Hematopoietic multipotent progenitor cell (in vitro differentiated cells): ENCODE measurements at regions not wholly inside any gene's neighbourhood (a gene's known extent, or its start where the extent isn't known, plus 50 kb on each side); places are given as distances from the start of the nearest gene placed in this dataset.

Experiments used
- DNase-seq, 3 donors: peaks; one replicate each; pipeline ENCODE4 v3.0.0-alpha.2; 2011 to 2015; ENCODE audit warnings: low read depth in 2 of 3, low spot score in 2 of 3

DNA sequence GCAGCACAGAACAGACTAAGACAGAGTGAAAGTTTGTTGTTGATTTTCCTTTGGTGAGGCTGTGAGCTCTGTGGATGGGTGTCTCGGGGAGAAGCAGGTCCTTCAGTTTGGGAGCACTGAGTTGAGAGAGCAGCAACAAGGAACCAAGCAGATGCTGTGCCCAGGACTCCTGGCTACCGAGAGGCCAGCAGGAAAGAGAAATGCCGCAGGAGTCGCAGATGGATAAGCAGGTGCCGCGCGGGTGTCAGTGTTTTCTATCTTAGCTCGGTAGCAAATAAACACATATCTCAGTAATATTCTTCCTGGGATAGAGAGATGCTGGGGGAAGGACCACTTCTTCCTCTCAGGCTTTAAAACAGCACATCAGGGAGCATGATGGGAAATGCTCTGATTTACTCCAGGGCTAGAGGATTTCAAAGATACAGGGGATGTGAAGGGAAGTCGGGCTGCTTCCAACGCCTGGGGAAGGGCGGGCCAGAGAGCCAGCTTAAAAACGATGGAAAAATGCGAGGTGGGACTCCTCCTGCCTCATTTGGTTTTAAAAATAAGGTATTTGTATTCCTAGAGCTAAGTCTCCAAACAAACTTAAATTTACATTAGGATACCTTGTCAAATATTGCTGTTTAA is 470.7 kb upstream of the B3GAT1 start:
- no peak for DNase-seq

DNA sequence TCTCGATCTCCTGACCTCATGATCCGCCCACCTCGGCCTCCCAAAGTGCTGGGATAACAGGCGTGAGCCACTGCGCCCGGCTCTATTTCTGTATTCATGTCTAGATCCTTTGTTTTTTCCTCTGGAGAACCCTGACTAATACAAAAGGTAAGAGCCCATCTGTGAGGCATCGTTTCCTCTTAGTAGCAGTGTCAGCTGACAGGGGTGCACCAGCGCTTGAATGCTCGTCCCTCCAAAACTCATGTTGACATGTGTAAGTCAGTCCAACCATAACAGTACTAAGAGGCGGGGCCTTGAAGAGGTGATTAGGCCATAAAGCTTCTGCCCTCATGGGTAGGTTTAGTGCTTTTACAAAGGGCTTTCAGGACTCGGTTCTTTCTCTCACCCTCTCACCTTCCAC is 470.1 kb upstream of the B3GAT1 start:
- DNase-seq, result no peak

DNA sequence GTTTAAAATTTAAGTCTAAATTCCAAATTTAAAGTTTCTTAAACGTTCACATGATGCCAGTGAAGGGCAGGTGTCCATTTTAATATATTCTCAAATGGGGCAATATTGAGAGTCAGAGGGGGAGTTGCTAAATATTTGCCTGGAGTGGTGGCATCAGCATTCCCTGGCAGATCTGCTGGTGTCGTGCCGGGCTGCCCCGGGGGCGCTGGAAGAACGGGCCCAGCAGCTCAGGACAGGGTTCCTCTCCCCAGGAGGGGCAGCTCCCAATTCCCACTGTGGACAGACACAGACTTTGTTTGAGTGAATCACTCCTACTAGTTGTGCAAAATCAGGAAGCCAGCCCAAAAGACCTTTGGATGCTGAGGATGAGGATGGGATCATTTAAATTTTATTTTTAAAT is 468.7 kb upstream of the B3GAT1 start:
- no peak for DNase-seq

- DNase-seq, result no peak
These were observed 467.9 kb upstream of the B3GAT1 start for GRCh38 chr11:134879931-134880330.

DNA sequence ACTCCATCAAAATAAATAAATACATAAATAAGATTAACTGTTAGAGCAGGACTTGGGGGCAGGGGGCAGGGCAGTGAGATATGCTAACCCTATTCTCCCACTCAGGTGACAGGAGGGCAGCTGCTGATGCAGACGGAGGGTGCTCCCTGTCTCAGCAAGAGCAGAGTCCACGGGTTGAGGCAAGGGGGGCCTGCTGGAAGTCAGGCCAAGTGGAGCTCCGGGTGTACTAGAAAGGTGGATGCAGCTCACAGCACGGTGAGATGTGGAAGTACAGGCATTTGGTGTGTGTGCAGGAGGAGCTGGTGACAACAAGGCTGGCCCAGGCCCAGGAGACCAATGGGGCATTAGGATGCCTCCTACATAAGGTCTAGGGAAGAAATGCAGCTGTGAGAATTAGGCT is 467.3 kb upstream of the B3GAT1 start:
- no peak for DNase-seq

DNA sequence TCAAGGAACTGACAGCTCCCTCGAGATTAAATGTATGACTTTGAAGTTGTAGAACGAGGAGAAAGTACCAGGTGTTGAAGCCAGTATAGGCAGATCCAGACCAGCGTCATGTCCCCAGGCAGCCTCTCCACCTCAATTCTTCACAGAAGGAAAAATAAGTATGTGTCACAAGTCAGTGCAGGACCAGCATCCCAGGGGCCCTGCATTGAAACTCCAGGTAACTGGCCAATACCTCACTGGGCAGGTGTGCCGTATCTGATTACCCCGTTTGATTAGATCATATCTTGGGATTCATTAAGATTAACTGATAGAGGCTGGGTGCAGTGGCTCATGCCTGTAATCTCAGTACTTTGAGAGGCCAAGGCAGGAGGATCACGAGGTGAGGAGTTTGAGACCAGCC is 466.7 kb upstream of the B3GAT1 start:
- no peak for DNase-seq

- DNase-seq, result no peak
These were observed 464.2 kb upstream of the B3GAT1 start for GRCh38 chr11:134876226-134876625.

DNA sequence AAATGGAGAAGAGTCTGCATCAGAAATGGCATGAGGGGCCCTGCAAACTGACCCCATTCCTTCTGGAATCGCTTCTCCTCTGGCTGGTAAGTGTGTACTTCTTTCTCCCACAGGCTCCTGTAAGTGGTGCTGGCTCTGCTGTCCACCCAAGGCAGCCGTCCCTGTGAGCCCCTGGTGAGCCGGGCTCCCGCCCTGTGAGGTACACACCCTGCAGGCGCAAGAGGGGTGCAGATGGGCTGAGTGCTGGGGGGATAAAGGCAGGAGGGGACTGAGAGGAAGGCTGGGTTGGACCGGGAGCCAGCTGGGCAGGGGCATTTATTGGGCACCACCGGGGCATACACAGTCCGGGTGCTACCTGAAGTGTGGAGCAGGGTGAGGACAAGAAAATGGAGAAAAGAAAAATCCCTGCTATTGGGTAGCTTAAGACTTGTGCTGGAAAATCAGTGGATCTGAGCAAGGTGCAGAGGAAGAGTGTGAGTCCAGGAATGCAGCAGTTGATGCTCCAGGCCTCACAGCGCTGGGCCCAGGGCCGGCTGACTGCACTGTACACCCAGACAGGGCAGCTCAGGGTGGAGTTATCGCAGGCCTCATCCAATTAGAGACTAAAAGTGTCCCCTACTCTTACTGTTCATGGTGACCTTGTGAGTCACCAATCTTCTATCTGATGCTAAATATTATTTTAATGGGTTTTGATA is 455.1 kb upstream of the B3GAT1 start:
- no peak for DNase-seq

- no peak for DNase-seq
These were observed 454.2 kb upstream of the B3GAT1 start for GRCh38 chr11:134866215-134866614.

DNA sequence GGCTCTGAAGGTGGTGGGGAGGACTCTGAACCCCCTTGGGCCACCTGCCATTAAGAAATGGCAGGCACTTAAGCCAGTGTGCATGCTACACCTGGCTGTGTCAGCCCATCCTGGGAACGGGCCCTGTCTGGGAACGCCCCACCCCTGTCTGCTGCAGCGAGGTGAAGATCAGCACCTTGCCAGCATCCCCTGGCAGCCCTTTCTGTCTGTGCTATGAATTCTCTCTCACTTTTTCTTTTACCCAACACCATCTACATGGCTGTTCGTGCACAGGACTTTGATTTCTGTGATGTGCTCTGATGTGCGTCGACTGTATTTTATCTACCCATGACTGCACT is 452.9 kb upstream of the B3GAT1 start:
- no peak for DNase-seq

DNA sequence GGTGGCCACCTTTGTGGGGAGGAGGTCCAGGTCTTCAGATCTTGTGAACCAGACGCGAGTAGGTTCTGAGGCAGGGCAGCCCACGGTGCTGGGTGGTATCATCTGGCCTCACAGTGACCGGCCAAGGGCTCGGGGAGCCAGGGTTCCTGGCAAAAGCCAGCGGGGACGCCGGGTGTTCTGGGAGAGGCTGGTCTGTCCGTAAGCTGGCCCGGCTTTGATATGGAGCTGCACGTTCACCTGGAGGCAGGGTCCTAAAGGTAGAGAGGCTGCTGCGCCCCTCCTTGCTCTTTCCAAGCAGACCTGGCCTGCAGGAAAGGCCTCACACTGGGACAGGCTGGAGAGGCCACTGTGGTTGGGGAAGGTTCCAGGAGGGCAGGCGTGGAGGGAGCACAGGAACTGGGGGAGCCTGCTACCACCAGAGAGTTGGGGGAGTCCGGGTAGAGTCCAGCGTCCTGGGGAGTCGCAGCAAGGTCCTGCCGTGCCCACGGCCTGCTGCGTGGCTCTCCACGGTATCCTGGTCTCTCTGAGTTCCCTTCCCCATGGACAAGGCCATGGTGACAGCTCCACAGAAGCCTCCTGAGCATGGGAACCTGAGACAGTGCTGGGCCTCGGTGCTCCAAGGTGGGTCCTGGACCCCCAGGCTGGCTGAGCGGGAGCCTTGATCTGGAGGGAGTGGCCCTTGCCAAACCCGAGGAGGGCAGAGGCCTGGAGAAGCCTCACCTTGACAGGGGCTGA is 452.4 kb upstream of the B3GAT1 start:
- DNase-seq, result no peak

GRCh38 chr11:134863294-134863693 is 451.3 kb upstream of the B3GAT1 start:
- no peak for DNase-seq

- DNase-seq, result no peak
These were observed 450.6 kb upstream of the B3GAT1 start for GRCh38 chr11:134862587-134863195.

GRCh38 chr11:134862105-134862502 is 450.1 kb upstream of the B3GAT1 start:
- no peak for DNase-seq

DNA sequence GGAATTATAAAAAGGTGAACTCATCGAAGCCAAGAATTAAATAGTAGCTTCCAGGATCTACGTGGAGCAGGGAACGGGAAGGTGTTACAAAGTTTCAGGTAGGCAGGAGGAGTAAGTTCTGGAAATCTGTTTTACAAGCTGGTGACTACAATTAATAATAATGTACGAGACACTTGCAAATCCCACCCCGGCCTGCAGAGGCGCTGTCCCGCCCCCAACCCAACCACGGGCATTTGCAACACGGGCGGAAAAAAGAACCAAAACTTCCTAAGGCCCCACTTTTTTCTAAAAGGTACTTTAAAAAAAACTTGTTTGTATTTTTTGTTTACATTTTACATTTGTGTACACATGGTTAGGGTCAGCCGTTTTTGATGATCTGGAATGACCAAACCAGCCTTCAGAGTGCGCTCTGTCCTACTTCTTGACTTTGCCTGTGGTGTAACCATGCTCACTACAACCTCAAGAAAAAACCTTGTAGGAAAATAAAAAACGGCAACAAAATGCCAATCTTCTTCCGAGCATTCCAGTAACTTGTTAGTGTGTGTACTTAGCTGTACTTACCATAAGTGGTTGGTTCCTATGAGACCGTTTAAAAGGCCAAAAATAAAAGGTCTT is 449.6 kb upstream of the B3GAT1 start:
- DNase-seq, result no peak

DNA sequence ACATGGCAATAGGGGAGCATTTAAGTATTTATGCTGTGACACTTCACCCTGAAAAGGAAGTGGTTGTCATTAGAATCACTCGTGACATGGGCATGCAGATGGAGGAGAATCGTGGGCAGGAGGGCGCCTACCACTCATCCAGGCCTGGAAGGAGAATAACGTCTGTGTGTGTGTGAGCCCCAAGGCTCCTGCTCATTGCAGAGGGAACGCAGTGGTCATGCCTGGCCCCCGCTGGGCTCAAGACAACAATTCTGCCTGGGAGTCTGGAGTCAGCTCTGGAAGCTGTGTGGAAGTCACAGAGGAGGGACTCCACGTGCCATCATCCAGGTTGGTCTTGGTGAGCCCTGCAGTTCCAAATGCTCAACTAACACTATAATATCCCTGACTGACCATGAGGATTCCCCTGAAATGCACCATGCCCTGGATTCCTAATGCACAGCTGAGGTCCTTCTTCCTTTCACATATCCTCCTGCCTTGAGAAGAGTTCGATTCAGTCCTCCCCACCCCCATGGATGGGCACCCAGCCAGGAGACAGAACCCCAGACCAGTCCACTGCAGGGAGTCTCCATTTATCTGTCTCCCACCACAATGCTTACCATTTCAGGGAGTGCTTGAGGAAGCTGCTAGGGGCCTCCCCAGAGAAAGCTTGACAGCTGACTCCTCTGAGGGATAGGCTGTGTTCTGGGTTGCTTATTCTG is 446.9 kb upstream of the B3GAT1 start:
- DNase-seq, result no peak

DNA sequence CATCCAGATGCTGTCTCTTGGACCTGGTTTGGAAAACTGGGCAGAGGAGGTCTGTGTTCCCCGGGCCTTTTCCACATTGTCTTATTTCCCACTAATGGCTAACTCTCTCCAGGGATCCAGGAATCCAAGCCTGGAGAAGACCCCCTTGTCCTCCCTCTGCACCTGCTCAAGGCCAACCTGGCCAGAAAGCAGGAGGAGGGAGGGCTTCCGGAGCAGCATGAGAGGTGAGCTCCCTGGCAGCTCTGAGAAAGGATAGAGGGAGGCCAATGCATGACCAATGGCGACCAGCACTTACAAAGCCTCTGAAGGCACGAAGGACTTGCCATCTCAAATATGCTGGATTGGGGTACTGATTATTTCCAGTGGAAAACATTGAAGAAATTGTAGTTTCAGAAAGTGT is 445.0 kb upstream of the B3GAT1 start:
- DNase-seq, result no peak

DNA sequence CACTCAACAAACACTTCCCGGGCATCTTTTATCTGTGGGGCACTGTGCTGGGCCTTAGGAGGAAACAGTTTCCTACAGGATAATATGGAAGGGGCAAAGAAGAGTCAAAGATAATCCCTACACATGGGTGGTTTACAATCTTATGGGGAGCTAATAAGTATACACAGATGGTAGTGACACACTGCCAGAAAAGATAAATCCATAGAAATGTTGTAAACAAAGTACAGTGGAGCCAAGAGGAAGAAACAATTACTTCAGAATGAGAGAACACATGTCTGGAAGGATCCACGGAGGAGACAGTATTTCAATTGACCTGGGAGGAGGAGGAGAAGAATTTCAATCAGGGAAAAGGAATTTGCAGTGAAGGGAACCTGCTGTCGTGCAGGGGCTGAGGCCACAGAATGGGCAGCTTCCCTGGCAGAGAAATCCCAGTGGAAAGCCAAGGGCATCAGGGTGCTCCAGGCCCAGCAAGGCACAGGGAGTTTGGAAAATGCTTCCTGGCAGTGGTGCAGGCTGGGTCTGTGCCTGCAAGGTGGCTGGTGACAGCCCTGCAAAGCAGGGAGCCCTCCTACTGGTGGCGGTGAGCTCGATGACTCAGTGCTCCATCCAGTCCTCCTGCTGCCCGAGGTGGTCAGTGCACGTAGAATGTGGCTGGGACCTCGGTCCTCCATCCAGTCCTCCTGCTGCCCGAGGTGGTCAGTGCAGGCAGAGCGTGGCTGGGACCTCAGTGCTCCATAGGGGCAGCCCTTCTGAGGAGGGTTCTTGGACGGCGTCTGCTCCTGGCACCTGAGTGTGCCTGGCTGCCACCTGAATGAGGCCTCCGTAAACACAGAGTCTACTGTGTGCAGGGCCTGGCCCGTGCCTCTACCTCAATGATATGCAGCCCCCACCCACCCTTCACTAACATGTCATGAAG is 444.3 kb upstream of the B3GAT1 start:
- DNase-seq, result no peak
